Peyer's patch (tissue), 4 donors: ENCODE measurements at regions not wholly inside any gene's neighbourhood (a gene's known extent, or its start where the extent isn't known, plus 50 kb on each side); places are given as distances from the start of the nearest gene placed in this dataset.

ENCODE experiments used
- DNase-seq, 3 donors: peaks; one replicate each; pipeline ENCODE4 v3.0.0-alpha.2; 2017 to 2019
- H3K27ac ChIP-seq, 4 donors: fragments of 200-600 bp; sonication (generic); one replicate each; pipeline ENCODE4 v1.5.1; 2016 to 2019
- H3K27me3 ChIP-seq, 2 donors: fragments of 200-600 bp; sonication (generic); one replicate each; pipeline ENCODE4 v1.5.1; 2019
- H3K36me3 ChIP-seq, 3 donors: fragments of 200-600 bp; sonication (generic); one replicate each; pipeline ENCODE4 v1.5.1; 2016 to 2019
- H3K4me1 ChIP-seq, 4 donors: fragments of 200-600 bp; sonication (generic); one replicate each; pipeline ENCODE4 v1.5.1; 2016 to 2019
- H3K4me3 ChIP-seq, 4 donors: fragments of 200-600 bp; sonication (generic); 1 replicate in 3 of 4; 2 replicates in 1 of 4; pipeline ENCODE4 v1.5.1; 2016 to 2019; ENCODE audit warnings: mild to moderate bottlenecking in 1 of 4
- H3K9me3 ChIP-seq, 4 donors: fragments of 200-600 bp; sonication (generic); one replicate each; pipeline ENCODE4 v1.5.1; 2016 to 2019; ENCODE audit warnings: mild to moderate bottlenecking in 1 of 4
- POLR2A ChIP-seq, 2 donors: fragments of 450-650 bp; IDR thresholded peaks; one replicate each; pipeline ENCODE4 v1.5.1; 2017; ENCODE audit warnings: antibody characterized with exemption in 2 of 2, mild to moderate bottlenecking in 2 of 2, moderate library complexity in 2 of 2
- TF ChIP-seq, protein P1 (sequence below), 6 experiments: fragments of 450-650 bp in 4 of 6; fragments of 200-600 bp in 2 of 6; sonication (generic) in 1 of 6; IDR thresholded peaks; one replicate each; pipeline ENCODE4 v1.5.1; 2017 to 2019; ENCODE audit warnings: antibody characterized with exemption in 6 of 6, mild to moderate bottlenecking in 3 of 6, moderate library complexity in 1 of 6

GRCh38 chr10:31605861-31606525 is 287.0 kb downstream of the ZEB1 start:
- Histone ChIP-seq H3K4me1 (peaks cover 0 to 11% (median 0%) of the 10 kb centered on the region in 4 donors), H3K27me3 (no peaks in the 10 kb centered on the region), H3K4me3 (no peak overlapping the region), H3K9me3 (peaks cover 0 to 5% (median 0%) of the 10 kb centered on the region in 4 donors), H3K27ac (no peak overlapping the region), H3K36me3 (no peaks in the 10 kb centered on the region)
- no peak for DNase-seq
- TF ChIP-seq, protein P1, sequence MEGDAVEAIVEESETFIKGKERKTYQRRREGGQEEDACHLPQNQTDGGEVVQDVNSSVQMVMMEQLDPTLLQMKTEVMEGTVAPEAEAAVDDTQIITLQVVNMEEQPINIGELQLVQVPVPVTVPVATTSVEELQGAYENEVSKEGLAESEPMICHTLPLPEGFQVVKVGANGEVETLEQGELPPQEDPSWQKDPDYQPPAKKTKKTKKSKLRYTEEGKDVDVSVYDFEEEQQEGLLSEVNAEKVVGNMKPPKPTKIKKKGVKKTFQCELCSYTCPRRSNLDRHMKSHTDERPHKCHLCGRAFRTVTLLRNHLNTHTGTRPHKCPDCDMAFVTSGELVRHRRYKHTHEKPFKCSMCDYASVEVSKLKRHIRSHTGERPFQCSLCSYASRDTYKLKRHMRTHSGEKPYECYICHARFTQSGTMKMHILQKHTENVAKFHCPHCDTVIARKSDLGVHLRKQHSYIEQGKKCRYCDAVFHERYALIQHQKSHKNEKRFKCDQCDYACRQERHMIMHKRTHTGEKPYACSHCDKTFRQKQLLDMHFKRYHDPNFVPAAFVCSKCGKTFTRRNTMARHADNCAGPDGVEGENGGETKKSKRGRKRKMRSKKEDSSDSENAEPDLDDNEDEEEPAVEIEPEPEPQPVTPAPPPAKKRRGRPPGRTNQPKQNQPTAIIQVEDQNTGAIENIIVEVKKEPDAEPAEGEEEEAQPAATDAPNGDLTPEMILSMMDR (IDR thresholded peaks at IDR 0.05) = no peak
- TF ChIP-seq POLR2A (IDR thresholded peaks at IDR 0.05) = no peak

GRCh38 chr10:31605426-31605825 is 286.4 kb downstream of the ZEB1 start:
- no peak for DNase-seq
- peaks cover 0 to 5% (median 0%) of the 10 kb centered on the region in 4 donors for H3K9me3 ChIP-seq
- no peak for TF ChIP-seq POLR2A (IDR thresholded peaks at IDR 0.05)
- TF ChIP-seq, protein P1 (IDR thresholded peaks at IDR 0.05) = no peak
- no peak overlapping the region for H3K4me3 ChIP-seq
- H3K27ac ChIP-seq = no peak overlapping the region
- H3K27me3 ChIP-seq = no peaks in the 10 kb centered on the region
- peaks cover 0 to 11% (median 0%) of the 10 kb centered on the region in 4 donors for H3K4me1 ChIP-seq
- H3K36me3 ChIP-seq = no peaks in the 10 kb centered on the region

- no peak for DNase-seq
- TF ChIP-seq POLR2A (IDR thresholded peaks at IDR 0.05) = no peak
- TF ChIP-seq, protein P1 (IDR thresholded peaks at IDR 0.05) = no peak
- peak overlapping the region in 2 of 4 donors; percentile 78 to 87 for H3K27ac ChIP-seq
These were observed 285.7 kb downstream of the ZEB1 start for GRCh38 chr10:31604646-31605170.

DNA sequence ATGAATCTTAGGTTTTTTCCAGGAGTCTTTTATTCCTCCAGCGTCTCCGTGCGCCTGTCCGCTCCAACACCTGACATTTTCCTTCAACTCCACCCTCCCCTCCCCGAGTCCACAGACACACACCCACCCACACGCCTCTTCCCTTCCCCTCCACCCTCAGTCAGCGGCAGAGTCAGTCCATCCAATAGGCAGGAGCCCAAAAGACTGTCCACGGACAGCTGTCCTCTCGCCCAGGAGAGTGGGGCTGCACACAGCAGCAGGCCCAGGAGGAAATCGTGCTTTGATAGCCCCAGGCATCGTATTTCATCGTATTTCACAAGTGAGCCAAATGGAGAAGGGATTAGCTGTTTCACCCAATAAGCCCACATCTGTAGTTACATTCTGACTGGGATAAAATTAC is 285.1 kb downstream of the ZEB1 start:
- Histone ChIP-seq H3K27me3 (no peaks in the 10 kb centered on the region), H3K36me3 (no peaks in the 10 kb centered on the region), H3K4me3 (peak overlapping the region in 2 of 4 donors; percentile 45 to 61), H3K9me3 (peaks cover 0 to 5% (median 0%) of the 10 kb centered on the region in 4 donors), H3K27ac (peak overlapping the region in 3 of 4 donors; percentile 66 to 87 (median 78)), H3K4me1 (peaks cover 0 to 11% (median 0%) of the 10 kb centered on the region in 4 donors)
- DNase-seq = no peak
- no peak for TF ChIP-seq POLR2A (IDR thresholded peaks at IDR 0.05)
- TF ChIP-seq, protein P1 (IDR thresholded peaks at IDR 0.05) = no peak

More at GRCh38 chr10:31604646-31605170, 285.7 kb downstream of the ZEB1 start:
- no peaks in the 10 kb centered on the region for H3K27me3 ChIP-seq
- peaks cover 0 to 11% (median 0%) of the 10 kb centered on the region in 4 donors for H3K4me1 ChIP-seq
- peaks cover 0 to 5% (median 0%) of the 10 kb centered on the region in 4 donors for H3K9me3 ChIP-seq
- no peak overlapping the region for H3K4me3 ChIP-seq
- no peaks in the 10 kb centered on the region for H3K36me3 ChIP-seq

DNA sequence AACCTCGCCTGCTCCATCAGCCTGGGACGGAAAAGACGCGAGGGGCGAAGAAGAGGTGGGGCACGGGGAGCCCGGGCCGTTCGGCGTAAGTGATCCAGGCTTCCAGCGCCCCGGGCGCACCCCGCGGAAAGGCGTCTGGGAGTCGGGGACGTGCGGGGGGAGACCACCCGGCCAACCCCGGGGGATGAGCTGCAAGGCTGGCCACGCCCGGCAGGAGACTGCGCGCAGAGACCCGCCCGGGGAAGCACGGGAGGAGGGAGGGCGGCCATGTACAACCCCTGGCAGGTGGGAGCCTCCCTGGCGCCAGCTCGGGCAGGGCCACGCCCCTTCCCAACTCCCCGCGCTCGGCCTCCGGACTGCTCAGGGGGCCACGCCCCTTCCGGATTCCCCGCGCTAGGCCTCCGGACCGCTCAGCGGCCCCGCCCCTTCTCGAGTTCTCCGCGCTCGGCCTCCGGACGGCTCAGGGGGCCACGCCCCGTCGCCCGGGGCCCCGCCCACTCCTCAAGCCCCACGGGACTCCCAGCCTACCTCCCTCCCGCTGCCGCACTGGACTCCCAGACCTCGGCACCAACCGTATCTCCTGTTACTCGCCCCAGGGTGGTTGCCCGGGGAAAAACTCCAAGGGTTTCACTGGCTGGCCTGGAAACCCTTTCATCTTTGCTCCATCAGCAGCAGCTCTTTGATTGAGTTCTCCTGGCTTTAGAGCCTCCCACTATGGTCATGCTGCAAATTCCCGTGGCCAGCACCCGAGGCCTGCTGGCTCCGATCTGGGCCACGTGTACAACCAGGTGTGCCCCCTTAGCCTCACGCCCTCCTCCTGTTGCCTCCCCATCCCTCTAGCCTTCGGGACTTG is 284.4 kb downstream of the ZEB1 start:
- H3K36me3 ChIP-seq = no peaks in the 10 kb centered on the region
- peak in 1 of 2 donors; percentile 14 for TF ChIP-seq POLR2A (IDR thresholded peaks at IDR 0.05)
- TF ChIP-seq, protein P1 (IDR thresholded peaks at IDR 0.05) = no peak
- H3K4me1 ChIP-seq = peaks cover 0 to 11% (median 0%) of the 10 kb centered on the region in 4 donors
- H3K9me3 ChIP-seq = peaks cover 0 to 5% (median 0%) of the 10 kb centered on the region in 4 donors
- peak; percentile 63 to 93 (median 86) for DNase-seq
- peak overlapping the region; percentile 28 to 70 (median 53) for H3K4me3 ChIP-seq
- peak overlapping the region; percentile 45 to 87 (median 72) for H3K27ac ChIP-seq
- no peaks in the 10 kb centered on the region for H3K27me3 ChIP-seq
